Neural cell (in vitro differentiated cells): ENCODE measurements at regions not wholly inside any gene's neighbourhood (a gene's known extent, or its start where the extent isn't known, plus 50 kb on each side); places are given as distances from the start of the nearest gene placed in this dataset.

Experiments
- H2AFZ ChIP-seq: fragments of 200-600, 300-800 bp; sonication (generic), shearing (Covaris generic); 2 replicates; pipeline ENCODE4 v1.6.0; 2014; ENCODE audit warnings: low read depth, mild to moderate bottlenecking, antibody characterized with exemption, low read length, moderate library complexity
- H3F3A ChIP-seq: fragments of 200-600 bp; shearing (Covaris generic); 2 replicates; pipeline ENCODE4 v1.6.1; 2016; ENCODE audit warnings: mild to moderate bottlenecking, moderate library complexity, mixed read lengths, antibody characterized with exemption, low read length; ENCODE audit not compliant: insufficient read depth, poor library complexity, severe bottlenecking
- H3K27ac ChIP-seq: fragments of 200-600, 300-800 bp; sonication (generic), shearing (Covaris generic); 2 replicates; pipeline ENCODE4 v1.5.1; 2014; ENCODE audit warnings: mild to moderate bottlenecking, low read length, moderate library complexity
- H3K27me3 ChIP-seq: fragments of 300-800, 200-600 bp; sonication (generic), shearing (Covaris generic); 2 replicates; pipeline ENCODE4 v1.6.0; 2014; ENCODE audit warnings: mild to moderate bottlenecking, low read depth, low read length, moderate library complexity; ENCODE audit not compliant: insufficient read depth
- H3K36me3 ChIP-seq: fragments of 300-800, 200-600 bp; sonication (generic), shearing (Covaris generic); 2 replicates; pipeline ENCODE4 v1.5.1; 2014; ENCODE audit warnings: mild to moderate bottlenecking, antibody characterized with exemption, low read length, moderate library complexity; ENCODE audit not compliant: insufficient read depth
- H3K4me2 ChIP-seq: fragments of 300-800, 200-600 bp; sonication (generic), shearing (Covaris generic); 2 replicates; pipeline ENCODE4 v1.6.0; 2014; ENCODE audit warnings: mild to moderate bottlenecking, low read length
- H3K4me3 ChIP-seq: fragments of 300-800, 200-600 bp; sonication (generic), shearing (Covaris generic); 2 replicates; pipeline ENCODE4 v1.5.1; 2014; ENCODE audit warnings: mild to moderate bottlenecking, low read length, moderate library complexity
- H3K79me2 ChIP-seq: fragments of 200-600 bp; shearing (Covaris generic); replicated peaks from 2 replicates; pipeline ENCODE4 v1.6.0; 2014; ENCODE audit warnings: mild to moderate bottlenecking, low read length, moderate library complexity; ENCODE audit not compliant: insufficient read depth
- H3K9ac ChIP-seq: fragments of 300-800, 200-600 bp; sonication (generic), shearing (Covaris generic); 2 replicates; pipeline ENCODE4 v1.6.1; 2016; ENCODE audit warnings: mild to moderate bottlenecking, low read length, mixed read lengths
- H3K9me2 ChIP-seq: fragments of 200-600 bp; shearing (Covaris generic); 2 replicates; pipeline ENCODE4 v1.6.1; 2016; ENCODE audit warnings: mild to moderate bottlenecking, low read length, mixed read lengths; ENCODE audit not compliant: insufficient read depth
- H3K9me3 ChIP-seq: fragments of 200-600, 300-800 bp; sonication (generic), shearing (Covaris generic); 2 replicates; pipeline ENCODE4 v1.6.1; 2016; ENCODE audit warnings: mild to moderate bottlenecking, mixed run types, low read length, moderate library complexity, mixed read lengths
- H4K20me1 ChIP-seq: fragments of 200-600 bp; shearing (Covaris generic); 2 replicates; pipeline ENCODE4 v1.6.1; 2016; ENCODE audit warnings: mild to moderate bottlenecking, mixed run types; ENCODE audit not compliant: insufficient read depth
- CTCF ChIP-seq: fragments of 450-650 bp; IDR thresholded peaks from 2 replicates; pipeline ENCODE4 v1.5.1; 2014; ENCODE audit warnings: antibody characterized with exemption, mild to moderate bottlenecking, moderate library complexity; ENCODE audit not compliant: poor library complexity, severe bottlenecking
- EP300 ChIP-seq: fragments of 450-650 bp; conservative IDR thresholded peaks from 2 replicates; pipeline ENCODE4 v1.6.1; 2014; ENCODE audit warnings: antibody characterized with exemption, mild to moderate bottlenecking, moderate library complexity; ENCODE audit not compliant: poor library complexity, severe bottlenecking
- EZH2 ChIP-seq: fragments of 200-600, 300-800 bp; shearing (Covaris generic), sonication (generic); IDR thresholded peaks from 2 replicates; pipeline ENCODE4 v1.6.1; 2014; ENCODE audit warnings: antibody characterized with exemption, low read length, borderline replicate concordance, mild to moderate bottlenecking; ENCODE audit not compliant: insufficient read depth, poor library complexity, severe bottlenecking
- MXI1 ChIP-seq: fragments of 450-650 bp; conservative IDR thresholded peaks from 2 replicates; pipeline ENCODE4 v1.6.1; 2014; ENCODE audit warnings: antibody characterized with exemption, mild to moderate bottlenecking; ENCODE audit not compliant: poor library complexity, severe bottlenecking
- POLR2AphosphoS5 ChIP-seq: IDR thresholded peaks from 2 replicates; pipeline ENCODE4 v1.6.1; 2012
- RAD21 ChIP-seq: fragments of 450-650 bp; conservative IDR thresholded peaks from 2 replicates; pipeline ENCODE4 v1.6.1; 2014; ENCODE audit warnings: antibody characterized with exemption, mild to moderate bottlenecking, moderate library complexity
- REST ChIP-seq: IDR thresholded peaks from 2 replicates; pipeline ENCODE4 v1.6.1; 2012; ENCODE audit warnings: borderline replicate concordance
- SMC3 ChIP-seq: fragments of 450-650 bp; conservative IDR thresholded peaks from 2 replicates; pipeline ENCODE4 v1.6.1; 2014; ENCODE audit warnings: antibody characterized with exemption, mild to moderate bottlenecking, moderate library complexity; ENCODE audit not compliant: poor library complexity
- TAF1 ChIP-seq: IDR thresholded peaks from 2 replicates; pipeline ENCODE4 v1.6.1; 2012; ENCODE audit warnings: low read depth

GRCh38 chr17:12316021-12316420 is 295.3 kb downstream of the MAP2K4 start:
- Histone ChIP-seq H3K27ac (no peak overlapping the region), H3F3A (no peaks in the 10 kb centered on the region), H3K79me2 (no peaks in the 10 kb centered on the region), H3K9me2 (no peaks in the 10 kb centered on the region), H3K36me3 (no peaks in the 10 kb centered on the region), H3K9ac (no peak overlapping the region), H3K4me2 (no peak overlapping the region), H3K9me3 (peaks cover 6% of the 10 kb centered on the region), H3K27me3 (no peaks in the 10 kb centered on the region), H2AFZ (no peak overlapping the region), H3K4me3 (no peak overlapping the region), H4K20me1 (no peaks in the 10 kb centered on the region)
- no peak for TF ChIP-seq REST
- TF ChIP-seq SMC3: no peak
- TF ChIP-seq MXI1: no peak
- TF ChIP-seq EZH2: no peak
- TF ChIP-seq CTCF: no peak
- no peak for TF ChIP-seq EP300
- no peak for TF ChIP-seq POLR2AphosphoS5
- TF ChIP-seq TAF1: no peak
- TF ChIP-seq RAD21: no peak

GRCh38 chr17:12318571-12319266 is 298.0 kb downstream of the MAP2K4 start:
- Histone ChIP-seq H3K36me3 (no peaks in the 10 kb centered on the region), H4K20me1 (no peaks in the 10 kb centered on the region), H3K4me2 (no peak overlapping the region), H3K9me3 (no peaks in the 10 kb centered on the region), H3K27ac (no peak overlapping the region), H3K27me3 (no peaks in the 10 kb centered on the region), H3K9ac (no peak overlapping the region), H3K79me2 (no peaks in the 10 kb centered on the region), H3K9me2 (no peaks in the 10 kb centered on the region), H3K4me3 (no peak overlapping the region), H3F3A (no peaks in the 10 kb centered on the region), H2AFZ (no peak overlapping the region)
- TF ChIP-seq REST (no peak), RAD21 (no peak), TAF1 (no peak), EZH2 (no peak), MXI1 (no peak), SMC3 (no peak)
